ENCODE measurements at regions not wholly inside any gene's neighbourhood (a gene's known extent, or its start where the extent isn't known, plus 50 kb on each side); places are given as distances from the start of the nearest gene placed in this dataset.
"Not testable (repeated sequence)": the region's sequence is repeated elsewhere in the genome, so short reads cannot be mapped to it uniquely, and the experiment has no call there.

- H3K4me3 ChIP-seq (ENCODE audit: low read depth, low read length): no peak overlapping the region
- DNase-seq (ENCODE audit: low read depth): no peak
Observed at GRCh38 chr11:123351375-123351774, 78.7 kb upstream of the GRAMD1B start.

DNA sequence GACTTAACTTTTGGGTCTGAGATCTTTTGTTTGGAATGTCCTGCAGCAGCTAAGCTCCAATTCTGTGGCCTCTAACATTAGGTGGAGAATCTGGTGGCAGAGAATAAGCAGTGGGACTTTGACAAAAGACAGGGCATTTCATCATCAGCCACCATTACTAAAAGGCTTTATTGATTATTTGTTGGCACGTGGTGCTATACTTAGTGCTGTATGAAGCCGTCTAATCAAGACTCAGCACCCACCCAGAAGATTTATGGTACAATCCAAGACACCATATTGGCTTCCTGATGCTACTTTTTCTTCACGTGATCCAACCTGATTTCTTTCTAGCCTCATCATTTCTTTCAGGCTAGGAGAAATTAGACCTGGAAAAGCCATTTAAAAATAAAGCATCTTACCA, 80.7 kb upstream of the GRAMD1B start:
- no peak for DNase-seq (ENCODE audit: low read depth)
- H3K4me3 ChIP-seq (ENCODE audit: low read depth, low read length): no peak overlapping the region

GRCh38 chr11:123344790-123345357, 85.2 kb upstream of the GRAMD1B start:
- no peak overlapping the region for H3K4me3 ChIP-seq (ENCODE audit: low read depth, low read length)
- no peak for DNase-seq (ENCODE audit: low read depth)

GRCh38 chr11:123344188-123344587, 85.9 kb upstream of the GRAMD1B start:
- DNase-seq (ENCODE audit: low read depth); H3K4me3 ChIP-seq (ENCODE audit: low read depth, low read length): not testable (repeated sequence)

GRCh38 chr11:123338997-123339752, 90.9 kb upstream of the GRAMD1B start:
- H3K4me3 ChIP-seq (ENCODE audit: low read depth, low read length): no peak overlapping the region
- DNase-seq (ENCODE audit: low read depth): no peak

DNA sequence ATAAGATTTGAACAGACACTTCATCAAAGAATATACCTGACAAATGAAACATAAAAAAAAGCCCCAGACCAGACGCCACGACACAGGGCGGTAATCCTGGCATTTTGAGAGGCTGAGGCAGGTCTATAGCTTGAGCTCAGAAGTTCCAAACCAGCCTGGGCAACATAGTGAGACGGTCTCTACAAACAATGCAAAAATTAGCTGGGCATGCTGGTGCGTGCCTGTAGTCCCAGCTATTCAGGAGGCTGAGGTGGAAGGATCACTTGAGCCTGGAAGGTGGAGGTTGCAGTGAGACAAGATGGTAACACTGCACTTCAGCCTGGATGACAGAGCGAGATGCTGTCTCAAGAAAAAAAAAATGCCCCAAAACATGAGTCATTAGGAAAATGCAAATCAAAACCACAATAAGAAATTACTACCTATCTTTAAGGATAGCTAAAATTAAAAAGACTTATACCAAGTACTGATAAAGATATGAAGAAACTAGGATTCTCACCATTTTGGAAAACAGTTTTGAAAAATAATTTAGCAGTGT, 91.7 kb upstream of the GRAMD1B start:
- DNase-seq (ENCODE audit: low read depth): no peak
- no peak overlapping the region for H3K4me3 ChIP-seq (ENCODE audit: low read depth, low read length)

DNA sequence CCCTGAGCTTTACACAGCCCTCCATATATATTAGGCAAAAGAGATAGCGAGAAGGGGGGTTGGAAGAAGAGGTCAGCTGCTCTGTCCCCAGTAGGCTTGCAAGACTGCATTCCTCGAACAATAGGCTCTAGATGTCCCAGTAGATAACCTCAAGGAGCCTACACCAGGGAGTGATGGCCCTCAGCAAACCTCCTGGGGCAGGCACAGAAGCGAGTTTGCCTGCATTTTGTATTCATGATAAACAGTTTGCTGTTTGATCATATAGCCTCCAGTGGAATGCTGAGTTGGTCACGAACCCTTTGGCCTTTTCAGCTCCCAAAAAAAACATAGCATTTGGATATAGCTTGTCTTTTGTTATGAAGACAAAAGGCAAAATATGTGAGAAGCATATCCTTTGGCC, 95.1 kb upstream of the GRAMD1B start:
- DNase-seq (ENCODE audit: low read depth): no peak
- no peak overlapping the region for H3K4me3 ChIP-seq (ENCODE audit: low read depth, low read length)

DNA sequence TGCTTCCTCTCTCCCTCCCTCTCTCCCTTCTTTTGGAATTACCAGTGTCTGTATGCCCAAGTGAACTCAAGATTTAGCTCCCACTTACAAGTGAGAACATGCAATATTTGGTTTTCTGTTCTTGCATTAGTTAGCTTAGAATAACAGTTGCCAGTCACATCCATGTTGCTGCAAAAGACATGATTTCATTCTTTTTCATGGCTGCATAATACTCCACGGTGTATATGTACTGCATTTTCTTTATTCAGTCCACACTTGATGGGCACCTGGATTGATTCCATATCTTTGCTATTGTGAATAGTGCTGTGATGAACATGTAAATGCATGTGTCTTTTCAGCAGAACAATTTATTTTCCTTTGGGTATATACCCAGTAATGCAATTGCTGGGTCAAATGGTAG, 97.5 kb upstream of the GRAMD1B start:
- DNase-seq (ENCODE audit: low read depth); H3K4me3 ChIP-seq (ENCODE audit: low read depth, low read length): not testable (repeated sequence)

- H3K4me3 ChIP-seq (ENCODE audit: low read depth, low read length): no peak overlapping the region
- no peak for DNase-seq (ENCODE audit: low read depth)
Observed at GRCh38 chr11:123330948-123331347, 99.1 kb upstream of the GRAMD1B start.

- no peak overlapping the region for H3K4me3 ChIP-seq (ENCODE audit: low read depth, low read length)
Observed at GRCh38 chr11:123330471-123330870, 99.6 kb upstream of the GRAMD1B start.

GRCh38 chr11:123330071-123330470, 100.0 kb upstream of the GRAMD1B start:
- no peak overlapping the region for H3K4me3 ChIP-seq (ENCODE audit: low read depth, low read length)
- DNase-seq (ENCODE audit: low read depth): no peak

More at GRCh38 chr11:123330471-123330870, 99.6 kb upstream of the GRAMD1B start:
- DNase-seq (ENCODE audit: low read depth): no peak

DNA sequence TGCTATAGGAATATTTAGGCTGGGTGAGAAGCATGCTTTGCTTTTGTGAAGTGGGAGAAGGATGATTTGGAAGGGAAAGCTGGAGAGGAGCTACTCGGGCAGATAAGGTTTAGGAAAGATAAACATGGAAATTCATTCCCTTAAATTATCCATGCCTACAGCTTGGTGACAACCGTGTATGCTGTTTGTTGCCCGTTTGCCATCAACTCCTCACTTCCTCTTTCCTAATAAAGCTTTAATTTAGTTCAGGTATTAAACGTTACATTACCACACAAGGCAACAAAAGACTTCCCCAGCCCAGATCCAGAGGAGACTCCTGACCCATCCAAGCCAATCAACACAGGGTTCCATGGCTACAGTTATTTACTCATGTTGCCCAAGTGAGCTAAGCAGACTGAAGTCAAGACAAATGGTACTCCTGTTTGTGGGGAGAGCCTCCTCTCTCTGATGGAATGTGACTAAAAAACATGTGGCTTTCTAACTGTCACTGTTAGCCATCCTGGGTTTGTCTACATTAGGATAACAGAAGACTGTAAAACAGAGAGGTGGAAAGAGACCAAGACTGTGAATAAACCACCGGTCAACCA, 101.7 kb upstream of the GRAMD1B start:
- no peak for DNase-seq (ENCODE audit: low read depth)

GRCh38 chr11:123325533-123325932, 104.5 kb upstream of the GRAMD1B start:
- no peak overlapping the region for H3K4me3 ChIP-seq (ENCODE audit: low read depth, low read length)
- DNase-seq (ENCODE audit: low read depth): no peak

More for the DNA sequence above, 101.7 kb upstream of the GRAMD1B start:
- no peak overlapping the region for H3K4me3 ChIP-seq (ENCODE audit: low read depth, low read length)

DNA sequence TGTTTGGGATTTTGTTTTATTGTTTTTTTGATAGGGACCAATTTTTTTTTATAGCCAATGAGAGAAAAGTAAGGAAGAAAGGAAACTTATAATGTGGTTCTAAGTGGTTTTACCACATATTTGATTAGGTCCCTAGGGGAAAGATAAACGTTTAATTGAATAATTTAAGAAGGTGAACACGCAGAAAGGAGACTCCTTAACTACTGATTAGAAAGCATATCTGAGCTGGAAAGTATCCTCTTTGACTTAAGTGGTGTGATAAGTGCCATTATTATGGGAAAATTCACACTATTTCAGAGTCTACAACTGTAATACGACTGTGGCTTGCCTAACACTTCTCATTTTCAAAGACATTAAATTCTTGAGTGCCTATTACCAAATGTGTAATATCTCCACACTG, 106.5 kb upstream of the GRAMD1B start:
- no peak for DNase-seq (ENCODE audit: low read depth)
- no peak overlapping the region for H3K4me3 ChIP-seq (ENCODE audit: low read depth, low read length)

DNA sequence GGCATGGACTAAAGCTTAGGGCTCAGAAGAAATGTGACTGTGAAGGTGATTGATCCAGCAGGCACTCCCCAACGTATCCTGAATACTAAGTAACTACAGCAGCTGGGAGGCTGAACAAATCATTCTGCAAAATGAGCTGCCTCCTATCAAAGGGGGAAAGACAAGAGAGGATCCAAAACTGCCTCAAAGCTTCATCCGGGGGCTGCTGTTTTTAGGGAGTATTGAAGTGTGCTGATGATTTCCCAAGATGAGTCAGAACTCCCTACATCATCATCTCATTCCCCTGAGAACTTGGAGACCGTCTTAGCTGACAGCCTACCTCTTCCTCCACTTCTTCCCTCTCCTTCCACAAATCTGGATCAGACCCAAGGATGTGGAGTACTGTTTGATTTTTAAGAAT, 108.4 kb upstream of the GRAMD1B start:
- no peak for DNase-seq (ENCODE audit: low read depth)
- no peak overlapping the region for H3K4me3 ChIP-seq (ENCODE audit: low read depth, low read length)

- DNase-seq (ENCODE audit: low read depth): no peak
- no peak overlapping the region for H3K4me3 ChIP-seq (ENCODE audit: low read depth, low read length)
Observed at GRCh38 chr11:123318623-123319022, 111.4 kb upstream of the GRAMD1B start.

DNA sequence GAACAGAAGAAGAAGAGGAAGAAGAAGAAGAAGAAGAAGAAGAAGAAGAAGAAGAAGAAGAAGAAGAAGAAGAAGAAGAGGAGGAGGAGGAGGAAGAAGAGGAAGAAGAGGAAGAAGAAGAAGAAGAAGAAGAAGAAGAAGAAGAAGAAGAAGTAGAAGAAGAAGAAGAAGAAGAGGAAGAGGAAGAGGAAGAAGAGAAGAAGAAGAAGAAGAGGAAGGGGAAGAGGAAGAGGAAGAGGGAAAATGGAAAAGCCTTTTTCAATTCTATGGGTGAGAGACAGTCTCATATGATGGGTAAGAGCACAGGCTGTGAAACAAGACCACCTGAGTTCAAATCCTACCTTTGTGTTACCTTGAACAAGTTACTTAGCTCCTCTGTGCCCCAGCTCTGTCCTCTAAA, 111.9 kb upstream of the GRAMD1B start:
- not testable (repeated sequence) for H3K4me3 ChIP-seq (ENCODE audit: low read depth, low read length); DNase-seq (ENCODE audit: low read depth)

DNA sequence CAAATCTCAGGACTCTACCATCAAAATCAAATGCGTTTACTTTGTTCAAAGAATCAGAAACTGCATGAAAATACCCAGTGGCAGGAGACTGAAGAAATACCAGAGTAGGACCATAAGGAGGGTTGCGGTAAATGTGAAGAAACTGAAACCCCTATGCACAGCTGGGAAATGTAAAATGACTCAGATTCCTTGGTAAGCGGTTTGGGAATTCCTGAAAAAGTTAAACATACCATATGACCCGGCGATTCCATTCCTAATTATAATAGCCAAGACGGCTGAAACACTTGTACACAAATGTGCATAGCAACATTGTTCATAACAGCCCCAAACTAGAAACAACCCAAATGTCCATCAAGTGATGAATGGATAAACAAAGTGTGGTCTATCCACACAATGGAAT, 114.1 kb upstream of the GRAMD1B start:
- H3K4me3 ChIP-seq (ENCODE audit: low read depth, low read length): no peak overlapping the region
- DNase-seq (ENCODE audit: low read depth): no peak

- no peak overlapping the region for H3K4me3 ChIP-seq (ENCODE audit: low read depth, low read length)
- DNase-seq (ENCODE audit: low read depth): no peak
Observed at GRCh38 chr11:123314972-123315371, 115.1 kb upstream of the GRAMD1B start.

DNA sequence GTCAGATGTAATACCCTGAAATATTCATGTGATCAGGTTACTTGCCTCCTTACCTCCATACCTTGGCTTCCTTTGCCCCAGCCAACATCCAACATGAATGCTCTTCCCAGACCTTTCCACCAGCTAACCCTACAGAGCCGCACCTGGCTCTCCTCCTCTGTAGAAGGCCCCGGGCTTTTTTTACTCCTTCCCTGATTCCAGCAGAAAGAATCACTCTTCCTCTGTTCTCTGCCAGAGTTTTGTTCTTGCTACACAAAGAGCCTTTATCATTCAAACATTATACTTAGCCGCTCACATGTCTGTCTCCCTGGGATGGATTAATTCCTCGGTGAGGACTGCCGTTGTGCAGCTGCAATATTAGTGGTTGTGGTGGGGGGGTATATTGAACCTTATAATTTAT, 116.8 kb upstream of the GRAMD1B start:
- no peak overlapping the region for H3K4me3 ChIP-seq (ENCODE audit: low read depth, low read length)
- no peak for DNase-seq (ENCODE audit: low read depth)

DNA sequence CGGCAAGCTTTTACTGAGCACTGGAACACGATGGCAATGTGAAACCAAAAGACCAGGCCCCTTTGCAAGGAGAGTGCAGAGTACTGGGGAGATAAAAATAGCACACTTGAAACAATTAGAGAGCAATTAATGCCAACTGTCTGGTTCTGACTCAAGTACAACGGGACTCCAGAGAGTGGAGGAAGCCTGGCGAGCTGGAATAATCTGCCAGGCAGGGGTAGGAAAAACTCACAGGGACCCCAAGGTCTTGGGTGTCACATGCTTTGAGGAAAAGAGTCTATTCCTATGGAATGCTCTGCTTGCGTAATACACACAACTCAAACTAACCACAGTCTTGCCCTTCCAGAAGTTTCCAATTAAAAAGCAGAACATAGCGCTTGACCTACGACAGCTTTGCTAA, 113.0 kb upstream of the CLMP start:
- DNase-seq (ENCODE audit: low read depth): peak; percentile 53
- H3K4me3 ChIP-seq (ENCODE audit: low read depth, low read length): no peak overlapping the region
